ENCODE measurements at regions not wholly inside any gene's neighbourhood (a gene's known extent, or its start where the extent isn't known, plus 50 kb on each side); places are given as distances from the start of the nearest gene placed in this dataset.

DNA sequence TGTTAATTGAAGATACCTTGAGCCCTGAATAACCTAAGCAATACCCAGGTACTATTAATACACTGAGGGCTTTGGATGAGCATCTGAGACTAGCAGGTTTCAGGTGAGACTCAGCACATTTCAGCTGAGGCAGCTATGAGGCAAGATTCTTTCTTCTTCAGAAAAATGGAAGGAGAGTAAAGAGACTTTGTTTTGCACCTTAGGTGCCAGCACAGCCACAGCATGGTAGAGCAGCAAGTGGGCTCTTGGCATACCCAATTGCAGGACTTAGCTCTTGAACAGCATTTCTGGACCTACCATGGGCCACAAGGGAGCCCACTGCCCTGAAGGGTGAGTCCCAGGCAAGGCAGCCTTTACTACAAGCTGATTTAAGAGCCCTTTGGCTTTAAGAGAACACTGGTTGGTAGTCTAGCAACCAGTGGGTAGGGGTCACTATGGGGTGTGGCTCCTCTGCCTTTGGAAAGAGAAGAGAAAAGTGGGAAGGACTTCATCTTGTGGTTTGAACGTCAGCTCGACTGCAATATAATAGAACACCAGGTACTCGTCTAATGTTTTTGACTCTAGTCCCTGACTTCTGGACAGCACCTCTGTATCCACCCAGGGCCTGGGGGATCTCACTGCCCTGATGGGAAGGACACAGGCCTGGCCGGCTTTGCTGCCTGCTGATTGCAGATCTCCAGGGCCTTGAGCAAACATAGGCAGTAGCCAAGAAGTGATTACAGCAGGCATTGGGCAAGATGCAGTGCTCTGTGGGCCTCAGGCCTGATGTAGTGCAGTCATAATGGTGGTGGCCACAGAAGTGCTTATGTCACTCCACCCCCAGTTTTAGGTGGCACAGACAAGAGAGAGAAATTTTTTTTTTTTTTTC is 73.3 kb downstream of the GLYATL1 start:
- Histone ChIP-seq H3K9ac (replicated peaks in 1 of 4; ENCODE audit: extremely low read depth in 1 of 4, low read depth in 3 of 4, low read length in 3 of 4) (no peak overlapping the region), H4K20me1 (replicated peaks in 1 of 2; ENCODE audit: control insufficient read depth in 1 of 2, insufficient read depth in 2 of 2, low read length in 2 of 2) (no peaks in the 10 kb centered on the region), H2BK120ac (replicated peaks; ENCODE audit: low read depth, low read length) (no peak overlapping the region), H4K91ac (replicated peaks; ENCODE audit: insufficient read length, low read length) (no peak overlapping the region), H2AK5ac (ENCODE audit: low read depth, low read length) (no peak overlapping the region), H3K14ac (ENCODE audit: insufficient read length) (no peak overlapping the region), H3K27me3 (replicated peaks in 1 of 4; ENCODE audit: control insufficient read depth in 3 of 4, extremely low read depth in 1 of 4, insufficient read depth in 3 of 4, low read length in 3 of 4) (no peaks in the 10 kb centered on the region), H4K5ac (ENCODE audit: insufficient read length, low read depth, low read length) (no peak overlapping the region), H3K23ac (ENCODE audit: insufficient read length) (no peak overlapping the region), H3K4me1 (replicated peaks in 1 of 4; ENCODE audit: control insufficient read depth in 3 of 4, insufficient read depth in 4 of 4, low read length in 3 of 4) (peaks cover 3 to 9% (median 7%) of the 10 kb centered on the region in 4 experiments; a peak in 4 of 7 replicates), H2BK20ac (ENCODE audit: low read length) (no peak overlapping the region), H3K36me3 (ENCODE audit: control insufficient read depth in 2 of 4, insufficient read depth in 4 of 4, low read length in 3 of 4) (no peaks in the 10 kb centered on the region), H3K27ac (ENCODE audit: low read depth, low read length) (no peak overlapping the region), H2BK15ac (ENCODE audit: low read length) (no peak overlapping the region), H3K9me3 (ENCODE audit: insufficient read depth in 2 of 2, low read depth in 1 of 2, low read length in 1 of 2) (peaks cover 4 to 6% of the 10 kb centered on the region in 2 experiments; a peak in 1 of 4 replicates), H3K79me2 (ENCODE audit: control insufficient read depth in 1 of 2, insufficient read depth in 2 of 2, low read length in 2 of 2) (no peaks in the 10 kb centered on the region), H3K4me3 (ENCODE audit: extremely low read depth in 1 of 4, insufficient read depth in 2 of 4, low read depth in 3 of 4, low read length in 4 of 4) (peak overlapping the region in 1 of 4 experiments; percentile 21; a peak in 1 of 8 replicates), H3K56ac (replicated peaks; ENCODE audit: insufficient read length, low read depth, low read length) (no peak overlapping the region), H3K4me2 (ENCODE audit: insufficient read depth in 1 of 2, low read depth in 2 of 2, low read length in 2 of 2) (peak overlapping the region; percentile 34 to 47; a peak in 2 of 4 replicates), H2AFZ (ENCODE audit: low read length) (no peak overlapping the region), H4K8ac (ENCODE audit: extremely low read depth, insufficient read depth, low read length) (no peak overlapping the region), H2BK5ac (ENCODE audit: low read depth, low read length) (no peak overlapping the region), H3K79me1 (ENCODE audit: low read depth, low read length) (no peaks in the 10 kb centered on the region), H3K4ac (replicated peaks; ENCODE audit: insufficient read length, low read depth, low read length) (no peak overlapping the region), H3K18ac (ENCODE audit: extremely low read depth, low read length) (peak overlapping the region; percentile 40; the same call in 1 of the 2 replicates), H2BK12ac (ENCODE audit: low read depth, low read length) (no peak overlapping the region), H3K23me2 (ENCODE audit: low read depth, low read length) (no peaks in the 10 kb centered on the region)
- 89% methylated on average over 4 of the region's 4 CpGs; no CpG with 5 or more reads in 1 of the 2 experiments for WGBS, 2 experiments (ENCODE audit: extremely low coverage in 1 of 2, insufficient coverage in 1 of 2, insufficient read length in 1 of 2, insufficient replicate concordance in 2 of 2, low coverage in 1 of 2, low lambda C conversion rate in 2 of 2, missing lambda C conversion rate in 1 of 2)
- TF ChIP-seq RBBP5 (IDR thresholded peaks at IDR 0.05; ENCODE audit: borderline replicate concordance, low read depth, low read length): no peak
- TF ChIP-seq KDM1A (IDR thresholded peaks at IDR 0.05; ENCODE audit: borderline replicate concordance, low read length): no peak
- TF ChIP-seq CBX8 (IDR thresholded peaks at IDR 0.05; ENCODE audit: borderline replicate concordance, low read depth, low read length): no peak
- ChIA-PET CTCF (ENCODE audit: partially characterized antibody) (interaction anchor here (0.9 to 1.5 kb wide), 4 partner anchors 10 to 46 kb away, joined by 3 to 4 read pairs (median 3); no protein-coding TSS in a partner anchor), POLR2A (ENCODE audit: partially characterized antibody) (interaction anchor here (1.0 kb wide), 1 partner anchor 14 kb away, joined by 3 read pairs; no protein-coding TSS in a partner anchor)
- FAIRE-seq (no peak), DNase-seq (ENCODE audit: low read depth in 1 of 2, low spot score in 2 of 2) (no peak)

Data from H1 (cell line).